Effector CD8-positive, alpha-beta T cell (primary cell): ENCODE measurements at regions not wholly inside any gene's neighbourhood (a gene's known extent, or its start where the extent isn't known, plus 50 kb on each side); places are given as distances from the start of the nearest gene placed in this dataset.
"Not testable (repeated sequence)": the region's sequence is repeated elsewhere in the genome, so short reads cannot be mapped to it uniquely, and the experiment has no call there.

ENCODE experiments used
- DNase-seq: peaks from one replicate; lab custom pipeline; 2025; lab: John Stamatoyannopoulos, UW

GRCh38 chr1:157368941-157369340 is 183.4 kb downstream of the FCRL5 start:
- DNase-seq = not testable (repeated sequence)

GRCh38 chr1:157368363-157368762 is 184.0 kb downstream of the FCRL5 start:
- no peak for DNase-seq

GRCh38 chr1:157367870-157368269 is 184.4 kb downstream of the FCRL5 start:
- DNase-seq = no peak

- no peak for DNase-seq
These were observed 185.1 kb downstream of the FCRL5 start for GRCh38 chr1:157367091-157367739.

- no peak for DNase-seq
These were observed 187.7 kb downstream of the FCRL5 start for GRCh38 chr1:157364612-157365011.

- no peak for DNase-seq
These were observed 188.6 kb downstream of the FCRL5 start for GRCh38 chr1:157363660-157364140.

- no peak for DNase-seq
These were observed 192.3 kb downstream of the FCRL5 start for GRCh38 chr1:157360023-157360390.

GRCh38 chr1:157359314-157360022 is 192.8 kb downstream of the FCRL5 start:
- DNase-seq = no peak

- DNase-seq = no peak
These were observed 195.2 kb downstream of the FCRL5 start for GRCh38 chr1:157357111-157357510.

GRCh38 chr1:157356601-157357000 is 195.7 kb downstream of the FCRL5 start:
- no peak for DNase-seq

GRCh38 chr1:157353546-157353945 is 198.8 kb downstream of the FCRL5 start:
- no peak for DNase-seq

- no peak for DNase-seq
These were observed 199.4 kb downstream of the FCRL5 start for GRCh38 chr1:157352817-157353408.

- no peak for DNase-seq
These were observed 200.1 kb downstream of the FCRL5 start for GRCh38 chr1:157352216-157352615.

GRCh38 chr1:157351800-157352199 is 200.5 kb downstream of the FCRL5 start:
- DNase-seq = not testable (repeated sequence)

- DNase-seq = no peak
These were observed 203.5 kb downstream of the FCRL5 start for GRCh38 chr1:157348538-157349480.

- no peak for DNase-seq
These were observed 204.8 kb downstream of the FCRL5 start for GRCh38 chr1:157347506-157347905.

GRCh38 chr1:157337785-157338184 is 199.6 kb upstream of the ETV3 start:
- DNase-seq = not testable (repeated sequence)

GRCh38 chr1:157335056-157335455 is 196.9 kb upstream of the ETV3 start:
- DNase-seq = no peak

GRCh38 chr1:157334041-157334440 is 195.8 kb upstream of the ETV3 start:
- DNase-seq = no peak

- not testable (repeated sequence) for DNase-seq
These were observed 192.0 kb upstream of the ETV3 start for GRCh38 chr1:157330177-157330576.

- DNase-seq = not testable (repeated sequence)
These were observed 189.9 kb upstream of the ETV3 start for GRCh38 chr1:157328120-157328519.
